SU-DHL-6 (cell line): ENCODE measurements at regions not wholly inside any gene's neighbourhood (a gene's known extent, or its start where the extent isn't known, plus 50 kb on each side); places are given as distances from the start of the nearest gene placed in this dataset.

Experiments used
- CTCF ChIP-seq: fragments of 200-600 bp; sonication (generic); IDR thresholded peaks from one replicate; pipeline ENCODE4 v1.5.1; 2017; ENCODE audit warnings: antibody characterized with exemption, mild to moderate bottlenecking, low read length, moderate library complexity; ENCODE audit not compliant: insufficient read depth, poor library complexity, severe bottlenecking
- EZH2phosphoT487 ChIP-seq: fragments of 200-600 bp; sonication (generic), shearing (Covaris generic); conservative IDR thresholded peaks from 2 replicates; pipeline ENCODE4 v1.6.1; 2018; ENCODE audit warnings: mild to moderate bottlenecking, antibody characterized with exemption, low read length, moderate library complexity, mixed read lengths

GRCh38 chr3:193915099-193915498 lies 220.8 kb upstream of the HES1 start:
- TF ChIP-seq CTCF (no peak), EZH2phosphoT487 (no peak)
